ENCODE measurements at regions not wholly inside any gene's neighbourhood (a gene's known extent, or its start where the extent isn't known, plus 50 kb on each side); places are given as distances from the start of the nearest gene placed in this dataset.

DNA sequence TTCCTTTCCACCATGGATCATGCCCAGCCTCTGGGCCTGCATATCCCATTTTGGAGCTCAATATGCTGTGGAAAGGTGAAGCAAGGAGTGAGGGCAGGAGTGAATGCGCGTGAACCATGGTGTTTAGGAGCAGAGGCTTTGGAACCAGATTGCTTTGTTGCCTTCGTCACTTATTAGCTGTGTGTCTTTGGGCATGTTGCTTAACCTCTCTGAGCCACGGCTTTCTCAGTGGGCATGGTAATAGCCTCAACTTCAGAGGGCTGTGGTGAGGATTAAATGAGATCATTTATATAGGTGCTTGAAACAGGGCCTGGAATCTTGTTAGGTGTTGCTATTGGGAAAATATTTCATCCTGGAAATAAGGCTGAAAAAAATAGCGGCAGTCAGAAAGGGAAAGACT, 129.7 kb downstream of the WNT7A start:
- H3F3A ChIP-seq (replicated peaks; ENCODE audit: insufficient read depth): no peaks in the 10 kb centered on the region
- TF ChIP-seq, protein P1, sequence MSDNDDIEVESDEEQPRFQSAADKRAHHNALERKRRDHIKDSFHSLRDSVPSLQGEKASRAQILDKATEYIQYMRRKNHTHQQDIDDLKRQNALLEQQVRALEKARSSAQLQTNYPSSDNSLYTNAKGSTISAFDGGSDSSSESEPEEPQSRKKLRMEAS (IDR thresholded peaks at IDR 0.05; ENCODE audit: low read depth): no peak
- TF ChIP-seq, protein P2, sequence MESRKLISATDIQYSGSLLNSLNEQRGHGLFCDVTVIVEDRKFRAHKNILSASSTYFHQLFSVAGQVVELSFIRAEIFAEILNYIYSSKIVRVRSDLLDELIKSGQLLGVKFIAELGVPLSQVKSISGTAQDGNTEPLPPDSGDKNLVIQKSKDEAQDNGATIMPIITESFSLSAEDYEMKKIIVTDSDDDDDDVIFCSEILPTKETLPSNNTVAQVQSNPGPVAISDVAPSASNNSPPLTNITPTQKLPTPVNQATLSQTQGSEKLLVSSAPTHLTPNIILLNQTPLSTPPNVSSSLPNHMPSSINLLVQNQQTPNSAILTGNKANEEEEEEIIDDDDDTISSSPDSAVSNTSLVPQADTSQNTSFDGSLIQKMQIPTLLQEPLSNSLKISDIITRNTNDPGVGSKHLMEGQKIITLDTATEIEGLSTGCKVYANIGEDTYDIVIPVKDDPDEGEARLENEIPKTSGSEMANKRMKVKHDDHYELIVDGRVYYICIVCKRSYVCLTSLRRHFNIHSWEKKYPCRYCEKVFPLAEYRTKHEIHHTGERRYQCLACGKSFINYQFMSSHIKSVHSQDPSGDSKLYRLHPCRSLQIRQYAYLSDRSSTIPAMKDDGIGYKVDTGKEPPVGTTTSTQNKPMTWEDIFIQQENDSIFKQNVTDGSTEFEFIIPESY (IDR thresholded peaks at IDR 0.05; ENCODE audit: borderline replicate concordance, low read depth): no peak
- H3K9ac ChIP-seq: no peak overlapping the region
- H3K27ac ChIP-seq (ENCODE audit: low read depth in 2 of 2, low read length in 1 of 2): no peak overlapping the region
- H3K27me3 ChIP-seq (ENCODE audit: insufficient read depth): no peaks in the 10 kb centered on the region
- H3K36me3 ChIP-seq (replicated peaks in 1 of 2; ENCODE audit: control insufficient read depth in 1 of 2, insufficient read depth in 2 of 2, low read length in 1 of 2): no peaks in the 10 kb centered on the region
- no peak overlapping the region for H3K4me2 ChIP-seq
- H4K20me1 ChIP-seq (ENCODE audit: insufficient read depth): no peaks in the 10 kb centered on the region
- no peaks in the 10 kb centered on the region for H3K9me3 ChIP-seq
- no peaks in the 10 kb centered on the region for H3K79me2 ChIP-seq (ENCODE audit: insufficient read depth)
- no peak overlapping the region for H2AFZ ChIP-seq (ENCODE audit: low read depth)
- 50% methylated on average over 5 of the region's 5 CpGs for WGBS (ENCODE audit: low lambda C conversion rate)
- CTCF ChIA-PET: interaction anchor here (1.6 to 2.2 kb wide), 2 partner anchors 93 to 135 kb away, joined by 4 to 9 read pairs; no protein-coding TSS in a partner anchor
- DNase-seq: no peak
- H3K9me2 ChIP-seq: no peaks in the 10 kb centered on the region
- no peak overlapping the region for H3K4me3 ChIP-seq (ENCODE audit: low read depth in 2 of 2, low read length in 1 of 2)
- POLR2A ChIA-PET: no interaction called here
- peaks cover 0 to 18% of the 10 kb centered on the region in 2 experiments; a peak in 2 of 4 replicates for H3K4me1 ChIP-seq (ENCODE audit: control insufficient read depth in 1 of 2, insufficient read depth in 2 of 2, low read depth in 1 of 2, low read length in 1 of 2)

GRCh38 chr3:13749063-13749764, 130.7 kb downstream of the WNT7A start:
- H3K9me3 ChIP-seq: no peaks in the 10 kb centered on the region
- H3K4me1 ChIP-seq (ENCODE audit: control insufficient read depth in 1 of 2, insufficient read depth in 2 of 2, low read depth in 1 of 2, low read length in 1 of 2): peaks cover 0 to 18% of the 10 kb centered on the region in 2 experiments; a peak in 2 of 4 replicates
- H3K27ac ChIP-seq (ENCODE audit: low read depth in 2 of 2, low read length in 1 of 2): no peak overlapping the region
- ChIA-PET CTCF (no interaction called here), POLR2A (no interaction called here)
- H3F3A ChIP-seq (replicated peaks; ENCODE audit: insufficient read depth): no peaks in the 10 kb centered on the region
- WGBS (ENCODE audit: low lambda C conversion rate): 44% methylated on average over 14 of the region's 14 CpGs
- no peak overlapping the region for H3K4me3 ChIP-seq (ENCODE audit: low read depth in 2 of 2, low read length in 1 of 2)
- H3K79me2 ChIP-seq (ENCODE audit: insufficient read depth): no peaks in the 10 kb centered on the region
- no peak for TF ChIP-seq TCF12 (IDR thresholded peaks at IDR 0.05)
- TF ChIP-seq, protein P3, sequence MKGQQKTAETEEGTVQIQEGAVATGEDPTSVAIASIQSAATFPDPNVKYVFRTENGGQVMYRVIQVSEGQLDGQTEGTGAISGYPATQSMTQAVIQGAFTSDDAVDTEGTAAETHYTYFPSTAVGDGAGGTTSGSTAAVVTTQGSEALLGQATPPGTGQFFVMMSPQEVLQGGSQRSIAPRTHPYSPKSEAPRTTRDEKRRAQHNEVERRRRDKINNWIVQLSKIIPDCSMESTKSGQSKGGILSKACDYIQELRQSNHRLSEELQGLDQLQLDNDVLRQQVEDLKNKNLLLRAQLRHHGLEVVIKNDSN (IDR thresholded peaks at IDR 0.05; ENCODE audit: borderline replicate concordance, low read depth): no peak
- TF ChIP-seq, protein P4, sequence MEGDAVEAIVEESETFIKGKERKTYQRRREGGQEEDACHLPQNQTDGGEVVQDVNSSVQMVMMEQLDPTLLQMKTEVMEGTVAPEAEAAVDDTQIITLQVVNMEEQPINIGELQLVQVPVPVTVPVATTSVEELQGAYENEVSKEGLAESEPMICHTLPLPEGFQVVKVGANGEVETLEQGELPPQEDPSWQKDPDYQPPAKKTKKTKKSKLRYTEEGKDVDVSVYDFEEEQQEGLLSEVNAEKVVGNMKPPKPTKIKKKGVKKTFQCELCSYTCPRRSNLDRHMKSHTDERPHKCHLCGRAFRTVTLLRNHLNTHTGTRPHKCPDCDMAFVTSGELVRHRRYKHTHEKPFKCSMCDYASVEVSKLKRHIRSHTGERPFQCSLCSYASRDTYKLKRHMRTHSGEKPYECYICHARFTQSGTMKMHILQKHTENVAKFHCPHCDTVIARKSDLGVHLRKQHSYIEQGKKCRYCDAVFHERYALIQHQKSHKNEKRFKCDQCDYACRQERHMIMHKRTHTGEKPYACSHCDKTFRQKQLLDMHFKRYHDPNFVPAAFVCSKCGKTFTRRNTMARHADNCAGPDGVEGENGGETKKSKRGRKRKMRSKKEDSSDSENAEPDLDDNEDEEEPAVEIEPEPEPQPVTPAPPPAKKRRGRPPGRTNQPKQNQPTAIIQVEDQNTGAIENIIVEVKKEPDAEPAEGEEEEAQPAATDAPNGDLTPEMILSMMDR (IDR thresholded peaks at IDR 0.05): no peak
- TF ChIP-seq NRF1 (IDR thresholded peaks at IDR 0.05; ENCODE audit: low read depth, low read length): no peak
- TF ChIP-seq, protein P5, sequence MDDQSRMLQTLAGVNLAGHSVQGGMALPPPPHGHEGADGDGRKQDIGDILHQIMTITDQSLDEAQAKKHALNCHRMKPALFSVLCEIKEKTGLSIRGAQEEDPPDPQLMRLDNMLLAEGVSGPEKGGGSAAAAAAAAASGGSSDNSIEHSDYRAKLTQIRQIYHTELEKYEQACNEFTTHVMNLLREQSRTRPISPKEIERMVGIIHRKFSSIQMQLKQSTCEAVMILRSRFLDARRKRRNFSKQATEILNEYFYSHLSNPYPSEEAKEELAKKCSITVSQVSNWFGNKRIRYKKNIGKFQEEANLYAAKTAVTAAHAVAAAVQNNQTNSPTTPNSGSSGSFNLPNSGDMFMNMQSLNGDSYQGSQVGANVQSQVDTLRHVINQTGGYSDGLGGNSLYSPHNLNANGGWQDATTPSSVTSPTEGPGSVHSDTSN (IDR thresholded peaks at IDR 0.05): no peak
- TF ChIP-seq GATA2 (CRISPR knock-in tag; IDR thresholded peaks at IDR 0.05): no peak
- H3K9me2 ChIP-seq: no peaks in the 10 kb centered on the region
- no peaks in the 10 kb centered on the region for H3K36me3 ChIP-seq (replicated peaks in 1 of 2; ENCODE audit: control insufficient read depth in 1 of 2, insufficient read depth in 2 of 2, low read length in 1 of 2)
- no peaks in the 10 kb centered on the region for H4K20me1 ChIP-seq (ENCODE audit: insufficient read depth)
- no peak for DNase-seq
- no peaks in the 10 kb centered on the region for H3K27me3 ChIP-seq (ENCODE audit: insufficient read depth)
- H2AFZ ChIP-seq (ENCODE audit: low read depth): no peak overlapping the region
- no peak overlapping the region for H3K4me2 ChIP-seq
- no peak overlapping the region for H3K9ac ChIP-seq
